Testis (tissue), 2 donors: ENCODE measurements at regions not wholly inside any gene's neighbourhood (a gene's known extent, or its start where the extent isn't known, plus 50 kb on each side); places are given as distances from the start of the nearest gene placed in this dataset.

Source experiments
- DNase-seq: peaks from one replicate; pipeline ENCODE4 v3.0.0-alpha.2; 2019
- H3K27ac ChIP-seq, 2 donors: fragments of 200-600 bp; sonication (generic); one replicate each; pipeline ENCODE4 v1.5.1; 2019
- H3K27me3 ChIP-seq: fragments of 200-600 bp; sonication (generic); one replicate; pipeline ENCODE4 v1.5.1; 2019
- H3K36me3 ChIP-seq: fragments of 200-600 bp; sonication (generic); one replicate; pipeline ENCODE4 v1.5.1; 2017; ENCODE audit warnings: low read depth; ENCODE audit errors: missing control alignments
- H3K4me1 ChIP-seq: fragments of 200-600 bp; sonication (generic); one replicate; pipeline ENCODE4 v1.5.1; 2019
- H3K4me3 ChIP-seq, 2 donors: fragments of 200-600 bp; sonication (generic); one replicate each; pipeline ENCODE4 v1.5.1; 2017 to 2019
- H3K9me3 ChIP-seq: fragments of 200-600 bp; sonication (generic); one replicate; pipeline ENCODE4 v1.5.1; 2017
- CTCF ChIP-seq, 3 experiments: fragments of 450-650 bp in 2 of 3; fragments of 200-600 bp in 1 of 3; sonication (generic) in 1 of 3; IDR thresholded peaks; one replicate each; pipeline ENCODE4 v1.5.1; 2016 to 2019; ENCODE audit warnings: antibody characterized with exemption in 3 of 3, mild to moderate bottlenecking in 2 of 3, moderate library complexity in 1 of 3
- POLR2A ChIP-seq: fragments of 450-650 bp; IDR thresholded peaks from one replicate; pipeline ENCODE4 v1.6.1; 2017; ENCODE audit warnings: antibody characterized with exemption, mild to moderate bottlenecking, moderate library complexity
- WGBS, 2 donors: methylation state at CpG; one replicate each; pipeline ENCODE4 v1.1.5; 2018; 5-methylcytosine and 5-hydroxymethylcytosine counted together
- intact Hi-C: fragments of 100-400 bp; cut with DNase I; formaldehyde crosslinking; loops from one replicate; pipeline ENCODE4 v1.15.1; 2023; ENCODE audit warnings: low total_unique reads

GRCh38 chr5:125583321-125584139 lies 837.1 kb upstream of the ZNF608 start:
- TF ChIP-seq POLR2A (no peak), CTCF (IDR thresholded peaks at IDR 0.05) (no peak)
- intact Hi-C loops = no loop called here
- no peak for DNase-seq
- Histone ChIP-seq H3K9me3 (no peaks in the 10 kb centered on the region), H3K4me1 (no peaks in the 10 kb centered on the region), H3K27me3 (no peaks in the 10 kb centered on the region), H3K4me3 (no peak overlapping the region), H3K27ac (no peak overlapping the region), H3K36me3 (no peaks in the 10 kb centered on the region)
- WGBS, 2 donors = 79 to 83% methylated on average over 11 of the region's 11 CpGs

DNA sequence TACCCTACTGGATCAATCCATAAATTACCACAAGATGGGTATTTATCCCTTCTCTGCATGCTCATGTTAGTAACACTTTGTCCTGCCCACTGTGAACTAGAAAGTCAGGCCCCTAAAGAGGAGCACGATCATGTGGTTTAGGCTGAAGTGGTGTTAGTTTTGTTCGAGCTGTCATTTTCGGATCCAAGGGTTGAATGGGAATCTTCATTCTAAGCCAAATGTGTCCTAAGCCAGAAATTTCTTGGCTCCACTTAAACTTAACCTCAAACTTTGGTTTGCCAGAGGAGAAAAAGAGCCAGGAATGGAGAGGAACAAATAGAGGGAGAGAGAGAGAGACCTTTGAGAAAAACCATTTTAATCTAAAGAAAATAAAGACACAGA lies 837.7 kb upstream of the ZNF608 start:
- no peak overlapping the region for H3K27ac ChIP-seq
- no peaks in the 10 kb centered on the region for H3K9me3 ChIP-seq
- DNase-seq = no peak
- 55 to 57% methylated on average over 3 of the region's 3 CpGs for WGBS, 2 donors
- H3K27me3 ChIP-seq = no peaks in the 10 kb centered on the region
- H3K36me3 ChIP-seq = no peaks in the 10 kb centered on the region
- TF ChIP-seq CTCF (IDR thresholded peaks at IDR 0.05) (no peak), POLR2A (no peak)
- no peaks in the 10 kb centered on the region for H3K4me1 ChIP-seq
- intact Hi-C loops = no loop called here
- H3K4me3 ChIP-seq = no peak overlapping the region

DNA sequence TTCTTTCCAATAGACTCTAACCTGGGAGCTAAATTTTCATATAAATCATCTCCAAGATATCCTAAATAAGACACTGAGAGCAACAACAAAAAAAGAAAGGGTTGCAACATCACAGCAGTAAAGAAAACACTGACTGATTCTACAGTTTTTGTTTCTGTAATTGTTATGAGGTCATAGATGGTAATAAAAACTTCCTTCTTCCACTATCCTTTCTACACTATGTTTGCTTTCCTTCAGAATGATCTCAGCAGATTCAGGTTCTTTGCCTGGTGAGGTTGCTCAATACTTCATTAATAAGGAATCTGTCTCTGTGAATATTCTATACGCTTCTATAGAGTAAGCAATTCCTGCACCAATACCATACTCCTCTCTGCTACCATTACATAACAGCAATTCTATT lies 835.6 kb upstream of the GRAMD2B start:
- Histone ChIP-seq H3K4me3 (no peak overlapping the region), H3K9me3 (no peaks in the 10 kb centered on the region), H3K27ac (no peak overlapping the region), H3K27me3 (no peaks in the 10 kb centered on the region), H3K36me3 (no peaks in the 10 kb centered on the region), H3K4me1 (no peaks in the 10 kb centered on the region)
- TF ChIP-seq CTCF (IDR thresholded peaks at IDR 0.05) (no peak), POLR2A (no peak)
- 90 to 97% methylated on average over 1 of the region's 1 CpG for WGBS, 2 donors
- DNase-seq = no peak
- intact Hi-C loops = no loop called here

DNA sequence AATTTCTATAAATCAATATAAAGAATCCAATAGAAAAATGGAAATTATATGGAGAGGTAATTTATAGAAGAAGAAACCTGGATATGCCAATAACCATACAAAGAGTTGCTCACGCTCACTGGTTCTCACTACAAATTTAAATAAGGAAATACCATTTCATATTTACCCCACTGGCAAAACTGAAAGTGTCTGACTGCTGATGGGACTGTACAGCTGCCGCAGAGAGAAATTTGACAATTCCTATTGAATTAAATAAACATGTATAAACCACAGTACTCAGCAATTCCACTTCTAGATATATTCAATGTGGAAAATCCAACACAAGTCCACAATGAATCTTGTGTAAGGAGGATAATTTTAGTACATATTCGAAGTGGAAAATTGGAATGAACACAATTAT lies 830.4 kb upstream of the GRAMD2B start:
- H3K36me3 ChIP-seq = no peaks in the 10 kb centered on the region
- TF ChIP-seq CTCF (IDR thresholded peaks at IDR 0.05) (no peak), POLR2A (no peak)
- 68 to 79% methylated on average over 3 of the region's 3 CpGs for WGBS, 2 donors
- H3K4me1 ChIP-seq = no peaks in the 10 kb centered on the region
- no peak for DNase-seq
- H3K27me3 ChIP-seq = no peaks in the 10 kb centered on the region
- no peaks in the 10 kb centered on the region for H3K9me3 ChIP-seq
- no peak overlapping the region for H3K4me3 ChIP-seq
- no peak overlapping the region for H3K27ac ChIP-seq
- intact Hi-C loops = no loop called here

DNA sequence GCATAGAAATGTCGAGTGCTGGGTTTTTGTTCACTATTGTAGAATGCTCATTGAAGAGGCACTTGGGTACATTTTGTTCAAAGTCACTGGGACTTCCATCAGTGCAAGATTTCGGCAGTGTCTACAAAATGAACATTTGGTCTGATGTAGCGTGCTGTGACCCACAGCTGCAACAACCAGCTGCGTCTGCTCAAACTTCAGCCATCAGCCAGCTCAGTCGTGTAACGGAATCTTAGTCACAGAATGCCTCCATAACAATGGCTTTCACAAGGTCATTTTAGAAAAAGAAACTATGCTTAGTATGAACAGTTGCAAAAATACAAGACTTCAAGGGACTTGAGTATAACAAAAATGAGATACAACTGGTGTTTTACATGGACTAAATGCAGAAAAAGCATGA lies 828.1 kb upstream of the GRAMD2B start:
- TF ChIP-seq POLR2A (no peak), CTCF (IDR thresholded peaks at IDR 0.05) (no peak)
- Histone ChIP-seq H3K27me3 (no peaks in the 10 kb centered on the region), H3K4me1 (no peaks in the 10 kb centered on the region), H3K4me3 (no peak overlapping the region), H3K36me3 (no peaks in the 10 kb centered on the region), H3K27ac (no peak overlapping the region), H3K9me3 (no peaks in the 10 kb centered on the region)
- WGBS, 2 donors = 25 to 38% methylated on average over 6 of the region's 6 CpGs
- peak; percentile 65 for DNase-seq
- intact Hi-C loops = no loop called here
